Endodermal cell (in vitro differentiated cells): ENCODE measurements at regions not wholly inside any gene's neighbourhood (a gene's known extent, or its start where the extent isn't known, plus 50 kb on each side); places are given as distances from the start of the nearest gene placed in this dataset.

ENCODE experiments used
- DNase-seq: peaks from one replicate; pipeline ENCODE4 v3.0.0-alpha.2; 2017
- H3K27ac ChIP-seq: 2 replicates; pipeline ENCODE4 v1.5.1; 2013; ENCODE audit warnings: mild to moderate bottlenecking, low read depth, low read length, moderate library complexity
- H3K27me3 ChIP-seq: 2 replicates; pipeline ENCODE4 v1.6.1; 2013; ENCODE audit warnings: mild to moderate bottlenecking, low read length, moderate library complexity; ENCODE audit not compliant: insufficient read depth, control insufficient read depth, poor library complexity, severe bottlenecking
- H3K36me3 ChIP-seq: 2 replicates; pipeline ENCODE4 v1.7.0; 2013; ENCODE audit warnings: mild to moderate bottlenecking, low read length, moderate library complexity; ENCODE audit not compliant: control insufficient read depth, insufficient read depth
- H3K4me1 ChIP-seq: one replicate; pipeline ENCODE4 v1.7.0; 2013; ENCODE audit warnings: low read length; ENCODE audit not compliant: control insufficient read depth, insufficient read depth
- H3K4me3 ChIP-seq: 2 replicates; pipeline ENCODE4 v1.5.1; 2013; ENCODE audit warnings: mild to moderate bottlenecking, low read length, moderate library complexity
- H3K9ac ChIP-seq: 2 replicates; pipeline ENCODE4 v1.6.1; 2013; ENCODE audit warnings: mild to moderate bottlenecking, low read length, moderate library complexity; ENCODE audit not compliant: poor library complexity, severe bottlenecking; ENCODE audit errors: extremely low read depth
- H3K9me3 ChIP-seq: 2 replicates; pipeline ENCODE4 v1.6.1; 2013; ENCODE audit warnings: mild to moderate bottlenecking, low read length, moderate library complexity; ENCODE audit not compliant: control insufficient read depth
- H3K27ac Mint-ChIP-seq: 2 replicates; pipeline ENCODE4 v1.8.0; 2020; ENCODE audit warnings: mixed read lengths
- H3K27me3 Mint-ChIP-seq: 2 replicates; pipeline ENCODE4 v1.8.0; 2021; ENCODE audit warnings: mild to moderate bottlenecking, mixed read lengths; ENCODE audit not compliant: insufficient read depth
- H3K36me3 Mint-ChIP-seq: 2 replicates; pipeline ENCODE4 v1.8.0; 2020; ENCODE audit warnings: low read depth, mixed read lengths
- H3K4me1 Mint-ChIP-seq: 2 replicates; pipeline ENCODE4 v1.8.0; 2020; ENCODE audit warnings: mixed read lengths
- H3K4me3 Mint-ChIP-seq: 2 replicates; pipeline ENCODE4 v1.8.0; 2020; ENCODE audit warnings: mild to moderate bottlenecking, moderate library complexity, mixed read lengths
- H3K9me3 Mint-ChIP-seq: 2 replicates; pipeline ENCODE4 v1.8.0; 2020; ENCODE audit warnings: mild to moderate bottlenecking, mixed read lengths
- WGBS, 2 experiments: methylation state at CpG; one replicate each; pipeline versions ENCODE4 v1.1.5 to v1.1.7; 2013; ENCODE audit warnings: missing lambda C conversion rate in 2 of 2, mixed read lengths in 1 of 2; ENCODE audit not compliant: insufficient coverage in 1 of 2, insufficient read length in 1 of 2; 5-methylcytosine and 5-hydroxymethylcytosine counted together
- TF ChIP-seq, protein P1 (sequence below): fragments of 200-600 bp; sonication (generic); conservative IDR thresholded peaks from 2 replicates; pipeline ENCODE4 v1.5.0; 2021; ENCODE audit warnings: antibody characterized with exemption, mild to moderate bottlenecking

DNA sequence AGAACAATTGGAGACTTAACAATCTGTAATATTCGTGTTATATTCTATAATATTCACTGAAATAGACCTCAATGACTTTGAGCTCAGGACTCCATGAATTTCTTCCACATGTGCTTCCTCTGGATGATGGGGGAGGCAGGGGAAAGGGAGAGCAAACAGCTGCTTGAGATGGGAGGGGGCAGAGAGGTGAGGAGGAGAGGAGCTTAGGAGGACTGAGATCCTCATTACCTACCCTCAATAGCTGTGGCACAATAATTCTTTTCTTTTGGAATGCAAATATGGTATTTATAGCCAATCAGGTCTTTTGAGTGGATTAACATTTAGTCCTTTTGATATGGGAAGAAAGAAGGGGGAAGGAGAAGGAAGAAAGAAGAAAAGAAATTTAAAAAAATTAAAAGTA lies 64.1 kb upstream of the ZNF217 start:
- TF ChIP-seq, protein P1, sequence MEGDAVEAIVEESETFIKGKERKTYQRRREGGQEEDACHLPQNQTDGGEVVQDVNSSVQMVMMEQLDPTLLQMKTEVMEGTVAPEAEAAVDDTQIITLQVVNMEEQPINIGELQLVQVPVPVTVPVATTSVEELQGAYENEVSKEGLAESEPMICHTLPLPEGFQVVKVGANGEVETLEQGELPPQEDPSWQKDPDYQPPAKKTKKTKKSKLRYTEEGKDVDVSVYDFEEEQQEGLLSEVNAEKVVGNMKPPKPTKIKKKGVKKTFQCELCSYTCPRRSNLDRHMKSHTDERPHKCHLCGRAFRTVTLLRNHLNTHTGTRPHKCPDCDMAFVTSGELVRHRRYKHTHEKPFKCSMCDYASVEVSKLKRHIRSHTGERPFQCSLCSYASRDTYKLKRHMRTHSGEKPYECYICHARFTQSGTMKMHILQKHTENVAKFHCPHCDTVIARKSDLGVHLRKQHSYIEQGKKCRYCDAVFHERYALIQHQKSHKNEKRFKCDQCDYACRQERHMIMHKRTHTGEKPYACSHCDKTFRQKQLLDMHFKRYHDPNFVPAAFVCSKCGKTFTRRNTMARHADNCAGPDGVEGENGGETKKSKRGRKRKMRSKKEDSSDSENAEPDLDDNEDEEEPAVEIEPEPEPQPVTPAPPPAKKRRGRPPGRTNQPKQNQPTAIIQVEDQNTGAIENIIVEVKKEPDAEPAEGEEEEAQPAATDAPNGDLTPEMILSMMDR = no peak
- no peaks in the 10 kb centered on the region for H3K27me3 Mint-ChIP-seq
- H3K9ac ChIP-seq = no peak overlapping the region
- H3K9me3 Mint-ChIP-seq = no peaks in the 10 kb centered on the region
- H3K4me1 ChIP-seq = peaks cover 4% of the 10 kb centered on the region
- WGBS, 2 experiments = no CpG with 5 or more reads among the region's 1 CpG
- H3K27ac Mint-ChIP-seq = no peak overlapping the region
- H3K4me3 Mint-ChIP-seq = no peak overlapping the region
- H3K36me3 ChIP-seq = no peaks in the 10 kb centered on the region
- H3K36me3 Mint-ChIP-seq = no peaks in the 10 kb centered on the region
- H3K27ac ChIP-seq = no peak overlapping the region
- H3K27me3 ChIP-seq = no peaks in the 10 kb centered on the region
- no peak overlapping the region for H3K4me3 ChIP-seq
- peak; percentile 56 for DNase-seq
- H3K9me3 ChIP-seq = no peaks in the 10 kb centered on the region
- H3K4me1 Mint-ChIP-seq = peaks cover 38% of the 10 kb centered on the region

DNA sequence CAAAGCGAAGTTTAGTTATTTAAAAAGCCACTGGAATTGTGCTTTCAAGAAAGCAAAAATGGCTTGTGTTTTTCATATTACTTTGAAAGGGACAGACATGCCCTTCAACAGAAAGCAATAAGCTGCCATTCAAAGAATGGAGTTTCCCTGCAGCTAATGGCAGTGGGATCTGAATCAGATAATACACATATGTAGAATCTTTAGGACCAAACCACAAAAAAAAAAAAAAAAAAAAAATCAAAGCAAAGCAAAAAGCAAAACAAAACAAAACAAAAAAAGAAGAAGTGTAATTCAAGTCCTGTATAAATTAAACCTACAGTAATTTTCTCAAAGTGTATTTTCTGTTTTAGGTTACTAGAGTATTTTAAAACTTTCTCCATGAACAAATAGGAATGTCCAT lies 63.6 kb upstream of the ZNF217 start:
- Mint-ChIP-seq H3K27ac (no peak overlapping the region), H3K9me3 (no peaks in the 10 kb centered on the region), H3K4me1 (peaks cover 41% of the 10 kb centered on the region), H3K27me3 (no peaks in the 10 kb centered on the region), H3K36me3 (no peaks in the 10 kb centered on the region), H3K4me3 (no peak overlapping the region)
- WGBS, 2 experiments = 79 to 100% methylated on average over 1 of the region's 1 CpG
- no peak overlapping the region for H3K27ac ChIP-seq
- no peaks in the 10 kb centered on the region for H3K27me3 ChIP-seq
- no peak for DNase-seq
- H3K4me3 ChIP-seq = no peak overlapping the region
- TF ChIP-seq, protein P1 = no peak
- H3K9me3 ChIP-seq = no peaks in the 10 kb centered on the region
- H3K4me1 ChIP-seq = peaks cover 4% of the 10 kb centered on the region
- no peaks in the 10 kb centered on the region for H3K36me3 ChIP-seq
- no peak overlapping the region for H3K9ac ChIP-seq

DNA sequence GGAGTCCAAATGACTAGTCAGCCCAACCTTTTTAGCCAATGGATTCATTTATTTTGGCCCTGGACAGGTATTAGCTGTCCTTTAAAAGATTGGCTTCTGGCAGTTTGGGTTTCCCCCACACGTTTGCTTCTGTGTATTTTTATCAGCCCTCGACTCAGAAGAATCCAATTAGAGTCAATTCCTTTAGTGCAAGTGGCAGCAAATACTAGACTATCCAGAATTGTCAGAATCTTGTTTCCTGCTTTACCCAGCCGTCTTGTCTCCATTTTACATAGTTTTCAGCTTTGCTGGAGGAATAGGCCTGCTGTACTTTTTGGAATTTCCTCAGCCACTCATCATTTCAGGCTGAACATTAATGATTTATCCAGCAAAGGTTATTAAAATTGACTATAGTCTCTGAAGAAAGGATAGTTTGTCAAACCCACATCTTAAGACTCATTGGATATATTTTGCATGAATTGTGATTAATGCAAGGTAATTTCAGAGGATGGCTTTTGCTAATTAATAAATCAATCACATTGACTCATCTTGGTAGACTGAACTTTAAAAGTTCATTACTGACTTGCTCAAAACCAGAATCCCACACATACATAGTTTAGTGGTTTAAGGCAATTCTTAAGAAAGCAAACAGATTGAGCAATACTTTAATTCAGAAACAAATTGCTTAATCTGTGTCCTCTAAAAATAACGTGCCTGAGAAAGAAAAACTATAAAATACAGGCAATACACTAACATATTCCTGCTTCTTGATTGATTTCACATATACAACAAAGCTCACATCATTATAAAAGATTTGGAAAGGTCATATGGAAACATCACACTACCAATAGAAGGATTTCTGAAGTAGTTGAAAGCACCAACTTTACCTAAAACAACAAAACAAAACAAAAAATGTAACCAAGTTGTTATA lies 62.9 kb upstream of the ZNF217 start:
- TF ChIP-seq, protein P1 = no peak
- no peaks in the 10 kb centered on the region for H3K9me3 ChIP-seq
- H3K36me3 ChIP-seq = no peaks in the 10 kb centered on the region
- H3K4me1 ChIP-seq = peaks cover 4% of the 10 kb centered on the region
- no peak for DNase-seq
- Mint-ChIP-seq H3K27me3 (no peaks in the 10 kb centered on the region), H3K27ac (no peak overlapping the region), H3K36me3 (no peaks in the 10 kb centered on the region), H3K4me3 (no peak overlapping the region), H3K4me1 (peaks cover 37% of the 10 kb centered on the region), H3K9me3 (no peaks in the 10 kb centered on the region)
- 85 to 86% methylated on average over 4 of the region's 4 CpGs for WGBS, 2 experiments
- no peak overlapping the region for H3K27ac ChIP-seq
- H3K4me3 ChIP-seq = no peak overlapping the region
- no peaks in the 10 kb centered on the region for H3K27me3 ChIP-seq
- no peak overlapping the region for H3K9ac ChIP-seq
